Gastroesophageal sphincter (tissue), 4 donors: ENCODE measurements at regions not wholly inside any gene's neighbourhood (a gene's known extent, or its start where the extent isn't known, plus 50 kb on each side); places are given as distances from the start of the nearest gene placed in this dataset.
"Not testable (repeated sequence)": the region's sequence is repeated elsewhere in the genome, so short reads cannot be mapped to it uniquely, and the experiment has no call there.

Source experiments
- ATAC-seq: fragments of 150-250 bp; one replicate; pipeline ENCODE4 v1.9.1; 2016; ENCODE audit warnings: mild to moderate bottlenecking, moderate library complexity
- H3K27ac ChIP-seq, 4 donors: fragments of 200-600 bp; sonication (generic) in 3 of 4; 1 replicate in 3 of 4; 2 replicates in 1 of 4; pipeline ENCODE4 v1.5.1; 2016 to 2019
- H3K27me3 ChIP-seq: fragments of 200-600 bp; sonication (generic); one replicate; pipeline ENCODE4 v1.5.1; 2019
- H3K36me3 ChIP-seq, 2 donors: fragments of 200-600 bp; sonication (generic); one replicate each; pipeline ENCODE4 v1.5.1; 2019; ENCODE audit warnings: control low read depth in 1 of 2
- H3K4me1 ChIP-seq, 3 donors: fragments of 200-600 bp; sonication (generic); 1 replicate in 2 of 3; 2 replicates in 1 of 3; pipeline ENCODE4 v1.5.1; 2016 to 2019; ENCODE audit warnings: control low read depth in 2 of 3
- H3K4me3 ChIP-seq, 2 donors: fragments of 200-600 bp; sonication (generic); one replicate each; pipeline ENCODE4 v1.5.1; 2019; ENCODE audit warnings: mild to moderate bottlenecking in 1 of 2, moderate library complexity in 1 of 2
- H3K9me3 ChIP-seq, 3 donors: fragments of 200-600 bp; sonication (generic); one replicate each; pipeline ENCODE4 v1.5.1; 2017 to 2019; ENCODE audit warnings: control low read depth in 2 of 3
- CTCF ChIP-seq, 4 experiments: fragments of 200-600 bp in 2 of 4; fragments of 450-650 bp in 2 of 4; sonication (generic) in 1 of 4; IDR thresholded peaks; one replicate each; pipeline ENCODE4 v1.5.1; 2017 to 2019; ENCODE audit warnings: antibody characterized with exemption in 4 of 4, mild to moderate bottlenecking in 2 of 4, moderate library complexity in 2 of 4
- EP300 ChIP-seq: sonication (generic); formaldehyde crosslinking; IDR thresholded peaks from one replicate; pipeline ENCODE4 v1.6.1; 2017; ENCODE audit warnings: antibody characterized with exemption, mild to moderate bottlenecking
- POLR2A ChIP-seq, 2 donors: fragments of 450-650 bp; IDR thresholded peaks; one replicate each; pipeline ENCODE4 v1.6.1; 2017; ENCODE audit warnings: antibody characterized with exemption in 2 of 2, mild to moderate bottlenecking in 2 of 2, moderate library complexity in 1 of 2
- POLR2AphosphoS5 ChIP-seq: sonication (generic); formaldehyde crosslinking; IDR thresholded peaks from one replicate; pipeline ENCODE4 v1.6.1; 2017; ENCODE audit warnings: antibody characterized with exemption
- WGBS, 2 donors: methylation state at CpG; one replicate each; pipeline ENCODE4 v1.1.5; 2018; ENCODE audit warnings: low coverage in 1 of 2; 5-methylcytosine and 5-hydroxymethylcytosine counted together

- Histone ChIP-seq H3K36me3 (no peaks in the 10 kb centered on the region), H3K27ac (no peak overlapping the region), H3K9me3 (no peaks in the 10 kb centered on the region), H3K4me3 (no peak overlapping the region), H3K27me3 (no peaks in the 10 kb centered on the region), H3K4me1 (no peaks in the 10 kb centered on the region)
- TF ChIP-seq CTCF (IDR thresholded peaks at IDR 0.05) (no peak), EP300 (no peak), POLR2AphosphoS5 (no peak), POLR2A (IDR thresholded peaks at IDR 0.05) (no peak)
- WGBS, 2 donors: 75 to 77% methylated on average over 8 of the region's 8 CpGs
- ATAC-seq: no peak
Measured at GRCh38 chr1:213796525-213796924, 191.2 kb upstream of the PROX1 start.

- not testable (repeated sequence) for H3K4me3 ChIP-seq, H3K36me3 ChIP-seq, ATAC-seq, H3K27me3 ChIP-seq, H3K4me1 ChIP-seq, H3K27ac ChIP-seq, H3K9me3 ChIP-seq
- WGBS, 2 donors: 100% methylated on average over 1 of the region's 7 CpGs; no CpG with 5 or more reads in 1 of the 2 donors
Measured at GRCh38 chr1:213808288-213808687, 179.5 kb upstream of the PROX1 start.

GRCh38 chr1:213817156-213817555 is 170.6 kb upstream of the PROX1 start:
- Histone ChIP-seq H3K36me3 (no peaks in the 10 kb centered on the region), H3K27me3 (no peaks in the 10 kb centered on the region), H3K9me3 (no peaks in the 10 kb centered on the region), H3K27ac (no peak overlapping the region), H3K4me1 (no peaks in the 10 kb centered on the region), H3K4me3 (no peak overlapping the region)
- TF ChIP-seq CTCF (IDR thresholded peaks at IDR 0.05): no peak
- TF ChIP-seq EP300: no peak
- no peak for TF ChIP-seq POLR2A (IDR thresholded peaks at IDR 0.05)
- no peak for TF ChIP-seq POLR2AphosphoS5
- WGBS, 2 donors: 86 to 87% methylated on average over 3 to 4 of the region's 6 CpGs
- ATAC-seq: no peak

GRCh38 chr1:213820362-213821149 is 167.2 kb upstream of the PROX1 start:
- H3K27ac ChIP-seq: no peak overlapping the region
- H3K9me3 ChIP-seq: no peaks in the 10 kb centered on the region
- H3K36me3 ChIP-seq: no peaks in the 10 kb centered on the region
- no peak overlapping the region for H3K4me3 ChIP-seq
- H3K4me1 ChIP-seq: no peaks in the 10 kb centered on the region
- 64 to 75% methylated on average over 5 to 7 of the region's 9 CpGs for WGBS, 2 donors
- ATAC-seq: no peak
- H3K27me3 ChIP-seq: no peaks in the 10 kb centered on the region
- TF ChIP-seq POLR2AphosphoS5: no peak

GRCh38 chr1:213821175-213821942 is 166.4 kb upstream of the PROX1 start:
- no peaks in the 10 kb centered on the region for H3K9me3 ChIP-seq
- H3K36me3 ChIP-seq: no peaks in the 10 kb centered on the region
- TF ChIP-seq CTCF (IDR thresholded peaks at IDR 0.05) (no peak), POLR2AphosphoS5 (no peak), EP300 (no peak), POLR2A (IDR thresholded peaks at IDR 0.05) (no peak)
- no peak overlapping the region for H3K27ac ChIP-seq
- WGBS, 2 donors: 44 to 75% methylated on average over 2 to 3 of the region's 5 CpGs
- no peaks in the 10 kb centered on the region for H3K27me3 ChIP-seq
- ATAC-seq: no peak
- no peaks in the 10 kb centered on the region for H3K4me1 ChIP-seq
- H3K4me3 ChIP-seq: no peak overlapping the region

- no peaks in the 10 kb centered on the region for H3K27me3 ChIP-seq
- no peak overlapping the region for H3K4me3 ChIP-seq
- TF ChIP-seq CTCF (IDR thresholded peaks at IDR 0.05) (no peak), EP300 (no peak), POLR2A (IDR thresholded peaks at IDR 0.05) (no peak), POLR2AphosphoS5 (no peak)
- no peaks in the 10 kb centered on the region for H3K4me1 ChIP-seq
- H3K9me3 ChIP-seq: no peaks in the 10 kb centered on the region
- H3K27ac ChIP-seq: no peak overlapping the region
- ATAC-seq: no peak
- H3K36me3 ChIP-seq: no peaks in the 10 kb centered on the region
- 0% methylated on average over 1 of the region's 1 CpG; no CpG with 5 or more reads in 1 of the 2 donors for WGBS, 2 donors
Measured at GRCh38 chr1:213821943-213822334, 165.8 kb upstream of the PROX1 start.
